ENCODE measurements at regions not wholly inside any gene's neighbourhood (a gene's known extent, or its start where the extent isn't known, plus 50 kb on each side); places are given as distances from the start of the nearest gene placed in this dataset.

DNA sequence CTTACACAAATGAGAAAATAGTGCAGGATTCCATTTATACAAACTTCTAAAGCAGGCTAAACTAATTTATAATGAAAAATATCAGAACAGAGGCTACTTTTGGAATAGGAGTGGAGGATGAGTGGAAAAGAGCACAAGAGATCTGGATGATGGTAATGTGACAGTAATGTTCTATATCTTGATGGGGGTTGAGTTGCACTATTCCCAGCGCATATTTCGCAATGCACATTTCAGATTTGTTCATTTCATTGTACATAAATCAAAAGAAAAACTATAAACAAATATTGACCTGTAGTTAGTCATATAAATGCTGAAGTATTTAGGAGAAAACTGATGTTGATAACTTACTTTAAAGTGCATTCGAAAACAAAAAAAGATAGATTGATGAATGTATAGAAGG, 177.0 kb upstream of the MAOA start:
- in situ Hi-C loops (cut with HindIII; ENCODE audit: low pct_unique_long_range_greater_than_20kb, low sequenced_read_pairs): no loop called here
- DNase-seq (ENCODE audit: low read depth in 1 of 2, low spot score in 1 of 2): no peak
- TF ChIP-seq JUND (IDR thresholded peaks at IDR 0.05; ENCODE audit: low read depth): no peak

DNA sequence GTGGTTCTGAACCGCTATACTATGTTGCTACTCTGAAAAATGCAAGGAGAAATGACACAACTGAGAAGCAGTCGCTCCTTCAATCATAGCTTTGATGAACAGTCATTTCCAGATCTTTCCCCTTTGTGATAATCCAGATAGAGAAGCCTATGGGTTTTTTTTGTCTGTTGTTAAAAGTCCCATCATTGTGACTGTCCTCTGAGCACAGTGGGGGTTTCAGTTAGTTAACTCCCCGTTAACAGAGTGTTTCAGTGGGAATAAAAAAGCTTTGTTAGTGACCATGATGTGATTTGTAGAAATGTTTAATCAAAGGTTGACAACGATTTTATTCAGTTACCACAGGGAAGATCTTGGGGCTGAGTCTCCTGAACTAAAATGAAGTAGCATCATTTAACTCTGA, 176.2 kb upstream of the MAOA start:
- in situ Hi-C loops (cut with HindIII; ENCODE audit: low pct_unique_long_range_greater_than_20kb, low sequenced_read_pairs): no loop called here
- no peak for DNase-seq (ENCODE audit: low read depth in 1 of 2, low spot score in 1 of 2)
- no peak for TF ChIP-seq JUND (IDR thresholded peaks at IDR 0.05; ENCODE audit: low read depth)

DNA sequence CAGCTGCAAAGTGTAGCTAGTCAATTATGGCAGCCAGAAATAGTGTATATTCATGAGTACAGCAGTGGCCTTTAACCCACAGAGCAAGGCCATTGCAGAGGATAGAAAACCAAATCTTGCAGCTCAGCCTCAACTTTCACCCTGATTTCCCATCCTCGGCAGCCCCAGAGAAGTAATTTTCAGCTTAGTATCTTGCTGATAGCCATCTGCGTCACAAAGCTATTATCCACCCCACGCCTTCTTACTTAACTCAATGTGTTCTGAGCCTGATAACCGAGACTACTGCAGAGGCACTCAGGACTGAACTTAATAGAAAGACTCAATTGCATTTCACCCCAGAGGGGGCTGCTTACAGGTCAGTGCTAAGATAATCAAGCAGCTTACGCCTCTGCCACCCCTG, 174.5 kb upstream of the MAOA start:
- no peak for TF ChIP-seq JUND (IDR thresholded peaks at IDR 0.05; ENCODE audit: low read depth)
- in situ Hi-C loops (cut with HindIII; ENCODE audit: low pct_unique_long_range_greater_than_20kb, low sequenced_read_pairs): no loop called here
- no peak for DNase-seq (ENCODE audit: low read depth in 1 of 2, low spot score in 1 of 2)

- in situ Hi-C loops (cut with HindIII; ENCODE audit: low pct_unique_long_range_greater_than_20kb, low sequenced_read_pairs): no loop called here
- TF ChIP-seq JUND (IDR thresholded peaks at IDR 0.05; ENCODE audit: low read depth): no peak
- peak in 1 of 2 experiments; percentile 7 for DNase-seq (ENCODE audit: low read depth in 1 of 2, low spot score in 1 of 2)
These were observed 162.3 kb upstream of the MAOA start for GRCh38 chrX:43493756-43494155.

DNA sequence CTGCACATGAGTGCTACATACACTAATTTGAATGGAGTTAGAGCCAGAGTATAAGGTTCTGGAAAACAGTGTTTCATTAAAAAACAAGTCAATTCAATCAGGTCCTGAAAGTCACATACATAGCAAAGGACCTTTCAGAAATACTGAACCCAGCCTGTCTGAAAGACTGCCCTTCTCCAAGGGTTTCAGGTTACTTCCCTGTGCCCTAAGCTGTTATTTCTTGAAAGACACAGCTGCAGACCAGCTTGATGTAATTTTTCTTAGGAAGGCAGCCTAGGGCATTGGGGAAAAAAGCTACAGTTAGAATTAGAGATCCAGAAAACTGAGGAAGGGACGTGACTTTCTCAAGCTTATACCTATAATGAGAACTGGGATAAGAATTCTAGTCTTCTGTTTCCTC, 155.9 kb upstream of the MAOA start:
- DNase-seq (ENCODE audit: low read depth in 1 of 2, low spot score in 1 of 2): no peak
- in situ Hi-C loops (cut with HindIII; ENCODE audit: low pct_unique_long_range_greater_than_20kb, low sequenced_read_pairs): no loop called here
- TF ChIP-seq JUND (IDR thresholded peaks at IDR 0.05; ENCODE audit: low read depth): no peak

- in situ Hi-C loops (cut with HindIII; ENCODE audit: low pct_unique_long_range_greater_than_20kb, low sequenced_read_pairs): no loop called here
- TF ChIP-seq JUND (IDR thresholded peaks at IDR 0.05; ENCODE audit: low read depth): no peak
- DNase-seq (ENCODE audit: low read depth in 1 of 2, low spot score in 1 of 2): no peak
These were observed 155.0 kb upstream of the MAOA start for GRCh38 chrX:43500996-43501694.

DNA sequence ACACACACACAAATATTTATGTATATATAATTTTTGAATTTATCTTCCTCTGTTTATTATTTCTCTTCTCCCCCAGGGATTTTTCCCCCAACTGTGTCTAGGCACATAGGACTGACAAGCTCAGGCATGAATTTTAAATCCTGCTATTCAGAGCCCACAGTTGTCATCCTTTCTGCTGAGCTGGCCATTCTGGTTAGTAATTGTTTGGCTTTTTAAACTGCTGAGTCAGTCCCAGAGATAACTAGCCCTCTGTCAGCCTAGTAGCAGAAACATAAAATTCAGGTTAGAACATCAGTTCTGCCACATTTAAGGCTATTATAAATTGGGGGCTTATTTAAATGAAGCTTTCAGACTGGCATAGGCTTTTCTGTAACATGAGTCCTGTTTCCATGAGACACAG, 151.7 kb upstream of the MAOA start:
- in situ Hi-C loops (cut with HindIII; ENCODE audit: low pct_unique_long_range_greater_than_20kb, low sequenced_read_pairs): no loop called here
- no peak for TF ChIP-seq JUND (IDR thresholded peaks at IDR 0.05; ENCODE audit: low read depth)
- no peak for DNase-seq (ENCODE audit: low read depth in 1 of 2, low spot score in 1 of 2)

GRCh38 chrX:43505769-43506168, 150.3 kb upstream of the MAOA start:
- in situ Hi-C loops (cut with HindIII; ENCODE audit: low pct_unique_long_range_greater_than_20kb, low sequenced_read_pairs): no loop called here
- no peak for DNase-seq (ENCODE audit: low read depth in 1 of 2, low spot score in 1 of 2)
- no peak for TF ChIP-seq JUND (IDR thresholded peaks at IDR 0.05; ENCODE audit: low read depth)

DNA sequence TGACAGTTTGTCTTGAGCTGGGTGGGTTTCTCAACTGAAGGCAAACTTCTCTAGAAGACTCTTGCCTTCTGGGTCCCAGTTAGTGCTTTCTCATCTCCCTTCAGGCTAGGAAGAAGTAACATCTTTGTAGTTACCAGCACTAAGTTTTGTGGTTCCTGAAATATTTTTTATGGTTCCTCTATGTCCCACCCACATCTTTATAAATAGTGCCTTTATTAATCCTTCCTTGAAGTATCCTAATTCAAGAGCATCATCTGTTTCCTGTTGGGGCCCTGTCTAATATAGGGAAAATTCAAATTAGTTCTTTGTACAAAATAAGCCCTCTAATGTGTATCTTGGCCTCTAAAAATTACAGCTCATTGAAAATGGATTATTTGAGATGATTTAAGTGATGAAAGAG, 147.4 kb upstream of the MAOA start:
- in situ Hi-C loops (cut with HindIII; ENCODE audit: low pct_unique_long_range_greater_than_20kb, low sequenced_read_pairs): no loop called here
- no peak for DNase-seq (ENCODE audit: low read depth in 1 of 2, low spot score in 1 of 2)

DNA sequence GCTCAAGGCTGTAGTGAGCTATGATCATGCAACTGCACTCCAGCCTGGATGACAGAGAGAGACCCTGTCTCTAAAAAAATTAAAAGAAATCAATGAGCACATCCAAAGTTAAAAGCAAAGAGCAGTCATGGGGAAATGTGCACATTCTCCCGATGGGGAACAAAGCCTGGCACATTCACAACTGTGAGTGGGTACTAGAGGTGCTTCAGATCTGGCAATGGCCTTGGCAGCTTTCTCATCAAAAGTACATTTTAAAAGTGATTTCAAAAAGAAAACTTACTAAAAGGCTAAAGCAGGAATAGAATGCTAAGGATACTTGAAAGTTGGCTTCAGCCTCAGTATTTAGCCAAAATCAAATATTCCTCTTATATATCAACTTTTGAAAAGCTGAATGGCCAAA, 145.9 kb upstream of the MAOA start:
- in situ Hi-C loops (cut with HindIII; ENCODE audit: low pct_unique_long_range_greater_than_20kb, low sequenced_read_pairs): no loop called here
- no peak for DNase-seq (ENCODE audit: low read depth in 1 of 2, low spot score in 1 of 2)
- no peak for TF ChIP-seq JUND (IDR thresholded peaks at IDR 0.05; ENCODE audit: low read depth)

More for the DNA sequence above, 147.4 kb upstream of the MAOA start:
- no peak for TF ChIP-seq JUND (IDR thresholded peaks at IDR 0.05; ENCODE audit: low read depth)

GRCh38 chrX:43513085-43513484, 143.0 kb upstream of the MAOA start:
- in situ Hi-C loops (cut with HindIII; ENCODE audit: low pct_unique_long_range_greater_than_20kb, low sequenced_read_pairs): no loop called here
- no peak for DNase-seq (ENCODE audit: low read depth in 1 of 2, low spot score in 1 of 2)
- TF ChIP-seq JUND (IDR thresholded peaks at IDR 0.05; ENCODE audit: low read depth): no peak

- in situ Hi-C loops (cut with HindIII; ENCODE audit: low pct_unique_long_range_greater_than_20kb, low sequenced_read_pairs): no loop called here
- TF ChIP-seq JUND (IDR thresholded peaks at IDR 0.05; ENCODE audit: low read depth): no peak
- no peak for DNase-seq (ENCODE audit: low read depth in 1 of 2, low spot score in 1 of 2)
These were observed 141.3 kb upstream of the MAOA start for GRCh38 chrX:43514820-43515219.

DNA sequence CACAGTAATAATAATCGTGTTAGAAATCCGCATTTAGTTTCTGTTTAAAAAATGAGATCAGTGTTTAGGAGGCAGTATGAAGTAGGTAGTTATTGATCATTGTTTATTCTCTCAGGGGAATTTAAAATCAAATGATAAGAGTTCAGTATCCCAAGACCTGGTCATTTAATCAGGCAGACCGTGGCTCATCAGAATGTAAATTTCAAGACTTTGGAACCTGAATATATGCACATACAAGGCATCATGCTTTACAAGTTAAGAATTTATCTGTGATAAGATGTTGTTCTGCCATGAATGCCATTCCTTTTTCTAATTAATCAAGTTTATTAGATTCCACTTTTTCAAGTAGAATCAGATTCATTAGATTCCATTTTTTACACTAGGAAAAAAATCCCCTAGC, 133.5 kb upstream of the MAOA start:
- no peak for DNase-seq (ENCODE audit: low read depth in 1 of 2, low spot score in 1 of 2)
- TF ChIP-seq JUND (IDR thresholded peaks at IDR 0.05; ENCODE audit: low read depth): no peak
- in situ Hi-C loops (cut with HindIII; ENCODE audit: low pct_unique_long_range_greater_than_20kb, low sequenced_read_pairs): no loop called here

All from T47D (cell line).